ENCODE measurements at regions not wholly inside any gene's neighbourhood (a gene's known extent, or its start where the extent isn't known, plus 50 kb on each side); places are given as distances from the start of the nearest gene placed in this dataset.

- H3K27me3 ChIP-seq: no peaks in the 10 kb centered on the region
- in situ Hi-C loops (cut with MboI; ENCODE audit: low pct_ligation_motif_present in 1 of 4, low pct_unique_long_range_greater_than_20kb in 1 of 4, low sequenced_read_pairs in 3 of 4): no loop called here
- no peak for DNase-seq
- H3K9me3 ChIP-seq: no peaks in the 10 kb centered on the region
- H3K4me1 ChIP-seq: no peaks in the 10 kb centered on the region
- WGBS, 2 donors (ENCODE audit: low coverage in 1 of 2): 77 to 91% methylated on average over 1 of the region's 1 CpG
- H3K36me3 ChIP-seq: no peaks in the 10 kb centered on the region
- H3K27ac ChIP-seq: no peak overlapping the region
- no peak for TF ChIP-seq POLR2A (IDR thresholded peaks at IDR 0.05)
- no peak for TF ChIP-seq POLR2AphosphoS5 (IDR thresholded peaks at IDR 0.05)
- TF ChIP-seq EP300 (IDR thresholded peaks at IDR 0.05; ENCODE audit: low read depth): no peak
- no peak for TF ChIP-seq CTCF (IDR thresholded peaks at IDR 0.05)
- intact Hi-C loops (cut with DNase I; ENCODE audit: low total_unique reads): no loop called here
- H3K4me3 ChIP-seq: no peak overlapping the region
These were observed 154.6 kb upstream of the TSHZ2 start for GRCh38 chr20:52817511-52817910.

- H3K9me3 ChIP-seq: no peaks in the 10 kb centered on the region
- no peaks in the 10 kb centered on the region for H3K4me1 ChIP-seq
- no peak for TF ChIP-seq CTCF (IDR thresholded peaks at IDR 0.05)
- 40 to 68% methylated on average over 2 of the region's 2 CpGs for WGBS, 2 donors (ENCODE audit: low coverage in 1 of 2)
- no peak overlapping the region for H3K27ac ChIP-seq
- intact Hi-C loops (cut with DNase I; ENCODE audit: low total_unique reads) (no loop called here), in situ Hi-C loops (cut with MboI; ENCODE audit: low pct_ligation_motif_present in 1 of 4, low pct_unique_long_range_greater_than_20kb in 1 of 4, low sequenced_read_pairs in 3 of 4) (no loop called here)
- no peaks in the 10 kb centered on the region for H3K27me3 ChIP-seq
- no peaks in the 10 kb centered on the region for H3K36me3 ChIP-seq
- H3K4me3 ChIP-seq: no peak overlapping the region
- no peak for DNase-seq
These were observed 157.8 kb upstream of the TSHZ2 start for GRCh38 chr20:52814371-52814770.

- in situ Hi-C loops (cut with MboI; ENCODE audit: low pct_ligation_motif_present in 1 of 4, low pct_unique_long_range_greater_than_20kb in 1 of 4, low sequenced_read_pairs in 3 of 4): no loop called here
- WGBS, 2 donors (ENCODE audit: low coverage in 1 of 2): 86 to 88% methylated on average over 4 of the region's 4 CpGs
- intact Hi-C loops (cut with DNase I; ENCODE audit: low total_unique reads): no loop called here
These were observed 159.8 kb upstream of the TSHZ2 start for GRCh38 chr20:52812231-52812847.

GRCh38 chr20:52809003-52809402 lies 163.2 kb upstream of the TSHZ2 start:
- intact Hi-C loops (cut with DNase I; ENCODE audit: low total_unique reads): no loop called here
- no peaks in the 10 kb centered on the region for H3K27me3 ChIP-seq
- DNase-seq: no peak

More at GRCh38 chr20:52812231-52812847, 159.8 kb upstream of the TSHZ2 start:
- DNase-seq: no peak
- Histone ChIP-seq H3K27ac (no peak overlapping the region), H3K9me3 (no peaks in the 10 kb centered on the region), H3K36me3 (no peaks in the 10 kb centered on the region), H3K4me3 (no peak overlapping the region), H3K4me1 (no peaks in the 10 kb centered on the region), H3K27me3 (no peaks in the 10 kb centered on the region)
- TF ChIP-seq EP300 (IDR thresholded peaks at IDR 0.05; ENCODE audit: low read depth) (no peak), CTCF (IDR thresholded peaks at IDR 0.05) (no peak), POLR2AphosphoS5 (IDR thresholded peaks at IDR 0.05) (no peak), POLR2A (IDR thresholded peaks at IDR 0.05) (no peak)

More at GRCh38 chr20:52809003-52809402, 163.2 kb upstream of the TSHZ2 start:
- Histone ChIP-seq H3K4me3 (no peak overlapping the region), H3K9me3 (no peaks in the 10 kb centered on the region), H3K4me1 (no peaks in the 10 kb centered on the region), H3K36me3 (no peaks in the 10 kb centered on the region), H3K27ac (no peak overlapping the region)
- 20 to 58% methylated on average over 1 to 5 of the region's 5 CpGs for WGBS, 2 donors (ENCODE audit: low coverage in 1 of 2)
- no peak for TF ChIP-seq CTCF (IDR thresholded peaks at IDR 0.05)
- no peak for TF ChIP-seq EP300 (IDR thresholded peaks at IDR 0.05; ENCODE audit: low read depth)
- TF ChIP-seq POLR2A (IDR thresholded peaks at IDR 0.05): no peak
- TF ChIP-seq POLR2AphosphoS5 (IDR thresholded peaks at IDR 0.05): no peak
- in situ Hi-C loops (cut with MboI; ENCODE audit: low pct_ligation_motif_present in 1 of 4, low pct_unique_long_range_greater_than_20kb in 1 of 4, low sequenced_read_pairs in 3 of 4): no loop called here
